GM12878 (cell line): ENCODE measurements at regions not wholly inside any gene's neighbourhood (a gene's known extent, or its start where the extent isn't known, plus 50 kb on each side); places are given as distances from the start of the nearest gene placed in this dataset.

Experiments
- ATAC-seq: fragments of 200-7000 bp; cut with Tn5 transposase; 3 replicates; pipeline ENCODE4 v1.9.1; 2020; ENCODE audit warnings: mild to moderate bottlenecking, moderate library complexity
- BruUV-seq: library from RNA; stranded (reverse); fragments of 400-500 nt; replicated peaks from 2 replicates; lab custom pipeline; 2021; lab: Mats Ljungman, UMichigan
- CTCF ChIA-PET: fragments of 300-600 bp; sonication (Branson Sonifier 250); formaldehyde crosslinking; extraction: SDS; loops from one replicate; lab custom pipeline; 2021; ENCODE audit warnings: inconsistent platforms; lab: Yijun Ruan, JAX
- POLR2A ChIA-PET: fragments of 350-600 bp; formaldehyde crosslinking; extraction: SDS; loops from one replicate; lab custom pipeline; 2021; ENCODE audit warnings: inconsistent platforms; lab: Charles Lee
- RAD21 ChIA-PET: fragments of 300-600 bp; sonication (Branson Sonifier 250); formaldehyde crosslinking; loops from one replicate; lab custom pipeline; 2023; ENCODE audit warnings: antibody characterized with exemption; ENCODE audit not compliant: unreplicated experiment; lab: Charles Lee
- SMC1A ChIA-PET: fragments of 300-600 bp; sonication (Branson Sonifier 250); formaldehyde crosslinking; loops from one replicate; lab custom pipeline; 2023; ENCODE audit not compliant: unreplicated experiment, uncharacterized antibody; lab: Charles Lee
- DNase-seq: peaks from one replicate; pipeline ENCODE4 v3.0.0-alpha.2; 2011; ENCODE audit warnings: low read depth, low spot score
- FAIRE-seq: peaks from 3 replicates; lab custom pipeline; 2011; peaks lifted over from hg19 to GRCh38; lab: Jason Lieb, UNC
- H2AFZ ChIP-seq: 2 replicates; pipeline ENCODE4 v1.6.0; 2011; ENCODE audit warnings: low read depth, low read length, control low read depth; ENCODE audit not compliant: control insufficient read depth
- H3K27ac ChIP-seq: 2 replicates; pipeline ENCODE4 v1.5.1; 2011; ENCODE audit warnings: control low read depth; ENCODE audit not compliant: control insufficient read depth, insufficient read depth
- H3K27me3 ChIP-seq, 2 experiments: replicated peaks in 1 of 2; 2 replicates each; pipeline versions ENCODE4 v1.6.0 to v1.6.1; 2011; ENCODE audit warnings: low read length in 1 of 2; ENCODE audit not compliant: control insufficient read depth in 2 of 2, insufficient read depth in 2 of 2
- H3K36me3 ChIP-seq, 2 experiments: 2 replicates each; pipeline ENCODE4 v1.5.1; 2011; ENCODE audit warnings: low read length in 1 of 2; ENCODE audit not compliant: control insufficient read depth in 2 of 2, insufficient read depth in 2 of 2
- H3K4me1 ChIP-seq: 2 replicates; pipeline ENCODE4 v1.6.1; 2011; ENCODE audit warnings: mild to moderate bottlenecking, low read length, moderate library complexity, mixed read lengths; ENCODE audit not compliant: control insufficient read depth, insufficient read depth
- H3K4me2 ChIP-seq: 2 replicates; pipeline ENCODE4 v1.6.0; 2011; ENCODE audit warnings: control low read depth; ENCODE audit not compliant: control insufficient read depth, insufficient read depth
- H3K4me3 ChIP-seq: fragments of 200-600 bp; sonication (generic); 2 replicates; pipeline ENCODE4 v1.5.1; 2016
- H3K79me2 ChIP-seq: 2 replicates; pipeline ENCODE4 v1.6.0; 2011; ENCODE audit warnings: low read length; ENCODE audit not compliant: control insufficient read depth, insufficient read depth
- H3K9ac ChIP-seq: 2 replicates; pipeline ENCODE4 v1.8.0; 2011; ENCODE audit warnings: low read length, control low read depth, mixed read lengths; ENCODE audit not compliant: control insufficient read depth, insufficient read depth
- H3K9me3 ChIP-seq: replicated peaks from 3 replicates; pipeline ENCODE4 v1.5.1; 2011; ENCODE audit warnings: mild to moderate bottlenecking, low read length; ENCODE audit not compliant: control insufficient read depth, insufficient read depth
- H4K20me1 ChIP-seq: 2 replicates; pipeline ENCODE4 v1.6.0; 2011; ENCODE audit not compliant: control insufficient read depth, insufficient read depth
- ATF3 ChIP-seq: IDR thresholded peaks from 2 replicates; pipeline ENCODE4 v1.6.1; 2011; ENCODE audit warnings: low read depth, mild to moderate bottlenecking, low read length, moderate library complexity, borderline replicate concordance; ENCODE audit errors: extremely low read depth
- CBX5 ChIP-seq: sonication (generic); IDR thresholded peaks from 2 replicates; pipeline ENCODE4 v1.6.1; 2016; ENCODE audit warnings: low read depth, moderate library complexity, mild to moderate bottlenecking, inconsistent platforms
- E2F8 ChIP-seq: fragments of 450-650 bp; IDR thresholded peaks from 2 replicates; pipeline ENCODE4 v1.6.1; 2018; ENCODE audit warnings: mild to moderate bottlenecking, low read depth, moderate library complexity; ENCODE audit not compliant: partially characterized antibody
- HCFC1 ChIP-seq: fragments of 150-350 bp; IDR thresholded peaks from 2 replicates; pipeline ENCODE4 v1.6.1; 2014; ENCODE audit warnings: low read length
- HDGF ChIP-seq: fragments of 450-650 bp; IDR thresholded peaks from 2 replicates; pipeline ENCODE4 v1.6.1; 2016; ENCODE audit warnings: antibody characterized with exemption
- JUNB ChIP-seq: IDR thresholded peaks from 2 replicates; pipeline ENCODE4 v1.6.1; 2016; ENCODE audit warnings: antibody characterized with exemption, mild to moderate bottlenecking
- NR2C2 ChIP-seq: IDR thresholded peaks from 2 replicates; pipeline ENCODE4 v1.6.1; 2011; ENCODE audit warnings: borderline replicate concordance, low read depth; ENCODE audit not compliant: control insufficient read depth, insufficient read length
- PAX8 ChIP-seq: fragments of 450-650 bp; IDR thresholded peaks from 2 replicates; pipeline ENCODE4 v1.6.1; 2017; ENCODE audit warnings: mild to moderate bottlenecking, moderate library complexity
- PBX3 ChIP-seq: IDR thresholded peaks from 2 replicates; pipeline ENCODE4 v1.6.1; 2011; ENCODE audit warnings: mild to moderate bottlenecking, low read depth, low read length, moderate library complexity; ENCODE audit not compliant: insufficient replicate concordance
- PRDM15 ChIP-seq: fragments of 450-650 bp; formaldehyde crosslinking; IDR thresholded peaks from 2 replicates; pipeline ENCODE4 v1.4.0; 2020; ENCODE audit warnings: mild to moderate bottlenecking, moderate library complexity
- SUZ12 ChIP-seq: fragments of 200-600 bp; sonication (generic); IDR thresholded peaks from one replicate; pipeline ENCODE4 v1.6.1; 2018; ENCODE audit warnings: antibody characterized with exemption, mild to moderate bottlenecking; ENCODE audit not compliant: unreplicated experiment
- ZBTB4 ChIP-seq: fragments of 450-650 bp; formaldehyde crosslinking; IDR thresholded peaks from 2 replicates; pipeline ENCODE4 v1.4.0; 2022; ENCODE audit warnings: mild to moderate bottlenecking, moderate library complexity
- ZNF274 ChIP-seq: IDR thresholded peaks from one replicate; pipeline ENCODE4 v1.8.0; 2011; ENCODE audit not compliant: insufficient read length, insufficient read depth
- WGBS: methylation state at CpG from one replicate; pipeline ENCODE4 v1.1.6; 2016; ENCODE audit warnings: low lambda C conversion rate; ENCODE audit not compliant: insufficient replicate concordance, insufficient coverage; ENCODE audit errors: missing lambda C conversion rate; 5-methylcytosine and 5-hydroxymethylcytosine counted together
- in situ Hi-C: fragments of 300-500 bp; cut with MboI; formaldehyde crosslinking; loops from 9 replicates; pipeline ENCODE4 v1.14.3; 2018; ENCODE audit warnings: mixed read lengths
- intact Hi-C: fragments of 100-400 bp; cut with micrococcal nuclease; formaldehyde crosslinking; loops from one replicate; pipeline ENCODE4 v1.14.2; 2022; ENCODE audit not compliant: unreplicated experiment

- BruUV-seq: no TSS peak
- POLR2A ChIA-PET: no interaction called here
- no peak overlapping the region for H3K27ac ChIP-seq
- H3K9me3 ChIP-seq: no peaks in the 10 kb centered on the region
- RAD21 ChIA-PET: no interaction called here
- no peaks in the 10 kb centered on the region for H3K36me3 ChIP-seq
- intact Hi-C loops (no loop called here), in situ Hi-C loops (no loop called here)
- no peak overlapping the region for H3K9ac ChIP-seq
- DNase-seq (no peak), FAIRE-seq (no peak), ATAC-seq (no peak)
- SMC1A ChIA-PET: interaction anchor here (1.2 kb wide), 1 partner anchor 113 kb away, joined by 3 read pairs; no protein-coding TSS in a partner anchor
- no peak overlapping the region for H2AFZ ChIP-seq
- no peaks in the 10 kb centered on the region for H3K27me3 ChIP-seq
- no peaks in the 10 kb centered on the region for H4K20me1 ChIP-seq
- no peak overlapping the region for H3K4me2 ChIP-seq
- no peaks in the 10 kb centered on the region for H3K4me1 ChIP-seq
- CTCF ChIA-PET: interaction anchor here (0.5 kb wide), 1 partner anchor 941 kb away, joined by 3 read pairs; no protein-coding TSS in a partner anchor
- 0% methylated on average over 3 of the region's 3 CpGs for WGBS
- no peak overlapping the region for H3K4me3 ChIP-seq
- no peaks in the 10 kb centered on the region for H3K79me2 ChIP-seq
- TF ChIP-seq PRDM15 (CRISPR knock-in tag): no peak
- TF ChIP-seq JUNB: no peak
- no peak for TF ChIP-seq ZBTB4 (CRISPR knock-in tag)
- no peak for TF ChIP-seq SUZ12
- TF ChIP-seq PBX3: no peak
- TF ChIP-seq CBX5: no peak
- TF ChIP-seq HDGF: no peak
- TF ChIP-seq E2F8: no peak
- no peak for TF ChIP-seq PAX8
- TF ChIP-seq ATF3: no peak
- TF ChIP-seq HCFC1: no peak
- no peak for TF ChIP-seq NR2C2
- TF ChIP-seq ZNF274: no peak
Measured at GRCh38 chr2:122249673-122250072, 494.2 kb downstream of the TSN start.
